Right lobe of liver (tissue), 6 donors: ENCODE measurements at regions not wholly inside any gene's neighbourhood (a gene's known extent, or its start where the extent isn't known, plus 50 kb on each side); places are given as distances from the start of the nearest gene placed in this dataset.
"Not testable (repeated sequence)": the region's sequence is repeated elsewhere in the genome, so short reads cannot be mapped to it uniquely, and the experiment has no call there.

ENCODE experiments used
- ATAC-seq, 4 donors: fragments of 200-7000 bp; cut with Tn5 transposase; one replicate each; pipeline ENCODE4 v1.9.1; 2020; ENCODE audit warnings: mild to moderate bottlenecking in 4 of 4, moderate library complexity in 4 of 4
- DNase-seq, 3 donors: peaks; one replicate each; pipeline ENCODE4 v3.0.0-alpha.2; 2020
- H3K27ac ChIP-seq, 3 donors: fragments of 200-600 bp; one replicate each; pipeline ENCODE4 v1.8.0; 2022
- H3K27me3 ChIP-seq, 2 donors: fragments of 200-600 bp; one replicate each; pipeline ENCODE4 v1.8.0; 2022
- H3K36me3 ChIP-seq, 4 donors: fragments of 200-600 bp; sonication (generic) in 1 of 4; one replicate each; pipeline versions ENCODE4 v1.5.1 to v1.8.0; 2017 to 2022; ENCODE audit warnings: control low read depth in 1 of 4
- H3K4me1 ChIP-seq, 4 donors: fragments of 200-600 bp; sonication (generic) in 1 of 4; one replicate each; pipeline versions ENCODE4 v1.5.1 to v1.8.0; 2017 to 2022; ENCODE audit warnings: control low read depth in 1 of 4
- H3K4me3 ChIP-seq, 3 donors: fragments of 200-600 bp; one replicate each; pipeline ENCODE4 v1.8.0; 2022
- H3K9me3 ChIP-seq, 4 donors: fragments of 200-600 bp; sonication (generic) in 1 of 4; one replicate each; pipeline versions ENCODE4 v1.5.1 to v1.8.0; 2017 to 2022; ENCODE audit warnings: control low read depth in 1 of 4
- CTCF ChIP-seq, 4 donors: fragments of 200-600 bp in 3 of 4; fragments of 450-650 bp in 1 of 4; IDR thresholded peaks; one replicate each; pipeline versions ENCODE4 v1.5.1 to v1.8.0; 2016 to 2022; ENCODE audit warnings: antibody characterized with exemption in 4 of 4, mild to moderate bottlenecking in 2 of 4
- POLR2A ChIP-seq: fragments of 450-650 bp; IDR thresholded peaks from one replicate; pipeline ENCODE4 v1.6.1; 2017; ENCODE audit warnings: antibody characterized with exemption, mild to moderate bottlenecking
- WGBS: methylation state at CpG from one replicate; pipeline ENCODE4 v1.1.6; 2018; ENCODE audit warnings: low coverage, low lambda C conversion rate; ENCODE audit not compliant: insufficient coverage; ENCODE audit errors: missing lambda C conversion rate; 5-methylcytosine and 5-hydroxymethylcytosine counted together
- intact Hi-C, 2 donors: fragments of 100-400 bp; cut with DNase I; formaldehyde crosslinking; loops; one replicate each; pipeline versions ENCODE4 v1.11.2 to v1.14.1; 2022
- donor health status: DM: no; HTN: yes; CAD: no.
- donor health status: DM: no; HTN: no; CAD: no.
- donor health status: DM: no; HTN: no; CAD: no.
- donor health status: DM: no; HTN: yes; CAD: no.
- donor health status: DM: no; HTN: yes; CAD: no.

GRCh38 chr3:94372026-94372425 lies 309.2 kb downstream of the NSUN3 start:
- Histone ChIP-seq H3K4me1 (no peaks in the 10 kb centered on the region), H3K36me3 (no peaks in the 10 kb centered on the region), H3K27me3 (no peaks in the 10 kb centered on the region), H3K9me3 (no peaks in the 10 kb centered on the region), H3K4me3 (no peak overlapping the region), H3K27ac (no peak overlapping the region)
- intact Hi-C loops: no loop called here
- TF ChIP-seq POLR2A (no peak), CTCF (IDR thresholded peaks at IDR 0.05) (no peak)
- ATAC-seq: no peak
- no peak for DNase-seq

DNA sequence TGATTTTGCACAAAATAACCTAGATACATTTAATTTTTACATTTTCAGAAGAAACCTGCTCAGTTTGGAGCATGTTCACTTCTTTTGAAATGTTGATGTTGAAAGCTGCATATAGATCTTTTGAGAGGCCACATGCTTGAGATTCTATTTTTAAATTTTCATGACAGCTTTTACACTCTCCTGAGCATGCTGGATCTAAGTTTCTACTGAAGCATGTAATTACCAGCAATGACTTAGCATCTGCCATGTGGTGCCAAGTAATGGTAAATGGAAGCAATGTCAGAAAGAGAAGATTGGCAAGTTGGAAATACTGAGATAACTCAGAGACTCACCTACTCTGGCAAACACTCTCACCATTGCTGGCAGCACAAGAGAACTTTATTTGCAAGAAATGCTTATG lies 310.6 kb downstream of the NSUN3 start:
- H3K4me1 ChIP-seq: no peaks in the 10 kb centered on the region
- no peak for ATAC-seq

DNA sequence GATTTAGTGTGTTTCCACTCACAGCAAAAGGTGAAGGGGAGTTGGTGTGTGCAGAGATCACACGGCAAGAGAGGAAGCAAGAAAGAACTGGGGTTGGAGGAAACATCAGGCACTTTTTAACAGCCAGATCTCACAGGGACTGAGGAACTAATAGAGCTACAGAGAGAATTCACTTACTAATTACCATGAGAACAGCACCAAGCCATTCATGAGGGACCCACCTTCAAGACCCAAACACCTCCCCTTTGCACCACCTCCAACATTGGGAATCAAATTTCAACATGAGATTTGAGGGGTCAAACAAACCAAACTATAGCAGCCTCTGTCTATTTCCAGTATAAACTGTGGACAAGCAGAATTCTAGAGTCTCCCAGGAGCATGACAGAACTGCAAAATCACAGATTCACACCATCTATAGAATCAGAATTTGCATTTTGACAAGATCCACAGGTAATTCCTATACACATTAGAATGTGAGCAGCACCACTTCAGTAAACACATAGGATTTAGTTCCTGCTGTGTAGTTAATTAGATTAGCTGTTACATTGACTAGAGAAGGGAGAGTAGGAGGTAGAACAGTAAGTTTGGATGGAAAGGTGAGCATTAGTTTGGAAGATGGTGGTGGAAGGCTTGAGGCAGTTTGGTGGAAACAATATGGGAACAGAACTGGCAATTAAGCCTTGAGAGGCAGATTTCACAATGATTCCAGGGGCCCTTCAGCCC lies 311.7 kb downstream of the NSUN3 start:
- Histone ChIP-seq H3K27me3 (no peaks in the 10 kb centered on the region), H3K4me3 (no peak overlapping the region), H3K4me1 (no peaks in the 10 kb centered on the region), H3K27ac (no peak overlapping the region), H3K9me3 (no peaks in the 10 kb centered on the region), H3K36me3 (no peaks in the 10 kb centered on the region)
- no peak for ATAC-seq
- TF ChIP-seq POLR2A (no peak), CTCF (IDR thresholded peaks at IDR 0.05) (no peak)
- no peak for DNase-seq
- intact Hi-C loops: no loop called here
- 35% methylated on average over 1 of the region's 1 CpG for WGBS

More for the DNA sequence above, 310.6 kb downstream of the NSUN3 start:
- H3K9me3 ChIP-seq: no peaks in the 10 kb centered on the region
- intact Hi-C loops: no loop called here
- no peaks in the 10 kb centered on the region for H3K27me3 ChIP-seq
- no peak for TF ChIP-seq CTCF (IDR thresholded peaks at IDR 0.05)
- no peak for TF ChIP-seq POLR2A
- no peaks in the 10 kb centered on the region for H3K36me3 ChIP-seq
- DNase-seq: no peak
- H3K27ac ChIP-seq: no peak overlapping the region
- no peak overlapping the region for H3K4me3 ChIP-seq

DNA sequence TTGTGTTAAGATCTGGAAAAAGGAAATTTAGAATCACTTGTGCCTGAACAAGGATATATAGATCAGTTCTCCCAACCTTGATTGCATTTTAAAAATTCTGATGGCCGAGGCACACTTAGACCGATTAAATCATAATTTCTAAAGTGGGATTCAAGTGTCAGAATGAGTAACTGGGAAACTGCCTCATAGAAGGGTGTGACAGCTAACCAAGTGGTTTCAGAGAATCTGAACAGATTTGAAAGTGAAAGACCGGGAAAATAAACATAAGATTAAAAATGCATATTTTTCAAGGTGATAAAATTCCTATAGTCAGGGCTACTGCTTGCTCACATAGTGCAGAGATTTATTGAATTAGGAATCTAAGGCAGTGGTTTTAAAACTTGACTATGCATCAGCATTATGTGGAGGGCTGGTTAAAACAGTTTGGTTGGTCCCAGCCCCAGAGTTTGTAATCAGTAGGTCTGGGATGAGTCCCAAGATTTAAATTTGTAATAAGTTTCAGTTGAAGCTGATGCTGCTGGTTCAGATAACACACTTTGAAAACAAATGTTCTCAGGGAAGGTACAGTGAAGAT lies 314.3 kb downstream of the NSUN3 start:
- H3K9me3 ChIP-seq, H3K27ac ChIP-seq, H3K36me3 ChIP-seq, DNase-seq, ATAC-seq, H3K4me1 ChIP-seq, intact Hi-C loops, H3K4me3 ChIP-seq, H3K27me3 ChIP-seq: not testable (repeated sequence)
- 48% methylated on average over 2 of the region's 3 CpGs for WGBS

- H3K4me3 ChIP-seq, H3K4me1 ChIP-seq, intact Hi-C loops, H3K27me3 ChIP-seq, H3K27ac ChIP-seq, H3K36me3 ChIP-seq, H3K9me3 ChIP-seq, DNase-seq, ATAC-seq: not testable (repeated sequence)
- WGBS: 82% methylated on average over 3 of the region's 3 CpGs
Measured at GRCh38 chr3:94377863-94378262, 315.0 kb downstream of the NSUN3 start.
